ENCODE measurements at regions not wholly inside any gene's neighbourhood (a gene's known extent, or its start where the extent isn't known, plus 50 kb on each side); places are given as distances from the start of the nearest gene placed in this dataset.

GRCh38 chr6:12533586-12533985 is 183.0 kb upstream of the PHACTR1 start:
- Mint-ChIP-seq H3K27ac (ENCODE audit: unreplicated experiment) (no peak overlapping the region), H3K4me1 (ENCODE audit: low read depth, unreplicated experiment) (peaks cover 7% of the 10 kb centered on the region), H3K36me3 (ENCODE audit: insufficient read depth, unreplicated experiment) (no peaks in the 10 kb centered on the region), H3K9me3 (ENCODE audit: low read depth, unreplicated experiment) (no peaks in the 10 kb centered on the region), H3K4me3 (ENCODE audit: low read depth, unreplicated experiment) (no peak overlapping the region), H3K27me3 (ENCODE audit: unreplicated experiment) (no peaks in the 10 kb centered on the region)
- CTCF ChIA-PET, result no interaction called here
- no TSS peak for BruUV-seq (replicated peaks)
- intact Hi-C loops (cut with micrococcal nuclease; ENCODE audit: unreplicated experiment), result no loop called here
- DNase-seq, result no peak
- TF ChIP-seq CTCF (IDR thresholded peaks at IDR 0.05; ENCODE audit: unreplicated experiment), result no peak

- CTCF ChIA-PET, result no interaction called here
- Mint-ChIP-seq H3K9me3 (ENCODE audit: low read depth, unreplicated experiment) (no peaks in the 10 kb centered on the region), H3K36me3 (ENCODE audit: insufficient read depth, unreplicated experiment) (no peaks in the 10 kb centered on the region), H3K27ac (ENCODE audit: unreplicated experiment) (no peak overlapping the region), H3K27me3 (ENCODE audit: unreplicated experiment) (no peaks in the 10 kb centered on the region), H3K4me3 (ENCODE audit: low read depth, unreplicated experiment) (no peak overlapping the region), H3K4me1 (ENCODE audit: low read depth, unreplicated experiment) (peaks cover 14% of the 10 kb centered on the region)
- BruUV-seq (replicated peaks), result no TSS peak
- no peak for TF ChIP-seq CTCF (IDR thresholded peaks at IDR 0.05; ENCODE audit: unreplicated experiment)
- DNase-seq, result no peak
- intact Hi-C loops (cut with micrococcal nuclease; ENCODE audit: unreplicated experiment), result no loop called here
These were observed 182.3 kb upstream of the PHACTR1 start for GRCh38 chr6:12534069-12534853.

GRCh38 chr6:12535586-12536314 is 180.8 kb upstream of the PHACTR1 start:
- Mint-ChIP-seq H3K4me1 (ENCODE audit: low read depth, unreplicated experiment) (peaks cover 22% of the 10 kb centered on the region), H3K27ac (ENCODE audit: unreplicated experiment) (no peak overlapping the region), H3K9me3 (ENCODE audit: low read depth, unreplicated experiment) (no peaks in the 10 kb centered on the region), H3K27me3 (ENCODE audit: unreplicated experiment) (no peaks in the 10 kb centered on the region), H3K4me3 (ENCODE audit: low read depth, unreplicated experiment) (no peak overlapping the region), H3K36me3 (ENCODE audit: insufficient read depth, unreplicated experiment) (no peaks in the 10 kb centered on the region)
- intact Hi-C loops (cut with micrococcal nuclease; ENCODE audit: unreplicated experiment), result no loop called here
- DNase-seq, result no peak
- BruUV-seq (replicated peaks), result no TSS peak
- CTCF ChIA-PET, result no interaction called here
- no peak for TF ChIP-seq CTCF (IDR thresholded peaks at IDR 0.05; ENCODE audit: unreplicated experiment)

- no peak overlapping the region for H3K27ac Mint-ChIP-seq (ENCODE audit: unreplicated experiment)
- no peak for DNase-seq
- peaks cover 22% of the 10 kb centered on the region for H3K4me1 Mint-ChIP-seq (ENCODE audit: low read depth, unreplicated experiment)
- CTCF ChIA-PET, result interaction anchor here (0.6 kb wide), 1 partner anchor 212 kb away, joined by 4 read pairs; no protein-coding TSS in a partner anchor
- no TSS peak for BruUV-seq (replicated peaks)
- TF ChIP-seq CTCF (IDR thresholded peaks at IDR 0.05; ENCODE audit: unreplicated experiment), result no peak
- H3K36me3 Mint-ChIP-seq (ENCODE audit: insufficient read depth, unreplicated experiment), result no peaks in the 10 kb centered on the region
- H3K9me3 Mint-ChIP-seq (ENCODE audit: low read depth, unreplicated experiment), result no peaks in the 10 kb centered on the region
- no peak overlapping the region for H3K4me3 Mint-ChIP-seq (ENCODE audit: low read depth, unreplicated experiment)
- H3K27me3 Mint-ChIP-seq (ENCODE audit: unreplicated experiment), result no peaks in the 10 kb centered on the region
- intact Hi-C loops (cut with micrococcal nuclease; ENCODE audit: unreplicated experiment), result no loop called here
These were observed 180.2 kb upstream of the PHACTR1 start for GRCh38 chr6:12536416-12536815.

Data from Calu3 (cell line).